CD4-positive, alpha-beta T cell treated with Interleukin-4 for 1 hour (primary cell): ENCODE measurements at regions not wholly inside any gene's neighbourhood (a gene's known extent, or its start where the extent isn't known, plus 50 kb on each side); places are given as distances from the start of the nearest gene placed in this dataset.

ENCODE experiments used
- DNase-seq, 2 donors: peaks; one replicate each; pipeline ENCODE4 v3.0.0-alpha.2; 2020 to 2022

DNA sequence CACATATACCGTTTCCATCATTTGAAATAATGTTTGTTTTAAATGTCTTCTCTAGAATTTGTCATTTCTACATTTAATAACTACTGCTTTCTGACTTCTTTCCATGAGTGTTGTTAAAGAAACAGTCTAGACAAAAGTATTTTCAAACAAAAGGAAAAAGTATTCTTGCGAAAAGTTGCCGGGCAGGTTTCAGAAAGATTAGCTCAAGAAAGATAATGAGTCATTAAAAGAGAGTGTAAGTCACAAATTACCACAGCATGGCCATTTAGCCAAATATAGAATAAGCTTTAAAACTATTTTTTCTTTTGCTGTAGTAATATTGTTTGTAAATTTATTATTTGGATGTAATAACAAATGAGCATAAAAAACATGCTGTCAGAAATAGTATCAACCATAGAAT is 493.0 kb downstream of the TLL1 start:
- DNase-seq: no peak

DNA sequence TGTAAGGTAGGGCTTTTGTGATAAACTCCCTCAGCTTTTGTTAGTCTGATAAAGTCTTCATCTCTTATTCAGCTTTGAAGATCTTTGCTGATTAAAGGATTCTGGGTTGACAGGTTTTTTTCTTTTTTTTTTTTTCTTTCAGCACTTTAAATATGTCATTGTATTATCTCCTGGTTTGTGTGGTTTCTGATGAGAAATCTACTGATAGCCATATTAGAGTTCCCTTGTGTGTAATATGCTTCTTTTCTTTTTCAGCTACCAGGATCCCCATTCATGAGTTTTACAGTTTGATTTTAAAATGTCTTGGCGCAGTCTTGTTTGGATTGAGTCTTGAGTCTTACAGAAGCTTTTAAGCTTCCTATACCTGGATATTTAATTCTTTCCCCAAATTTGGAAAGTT is 504.5 kb downstream of the TLL1 start:
- DNase-seq: no peak

DNA sequence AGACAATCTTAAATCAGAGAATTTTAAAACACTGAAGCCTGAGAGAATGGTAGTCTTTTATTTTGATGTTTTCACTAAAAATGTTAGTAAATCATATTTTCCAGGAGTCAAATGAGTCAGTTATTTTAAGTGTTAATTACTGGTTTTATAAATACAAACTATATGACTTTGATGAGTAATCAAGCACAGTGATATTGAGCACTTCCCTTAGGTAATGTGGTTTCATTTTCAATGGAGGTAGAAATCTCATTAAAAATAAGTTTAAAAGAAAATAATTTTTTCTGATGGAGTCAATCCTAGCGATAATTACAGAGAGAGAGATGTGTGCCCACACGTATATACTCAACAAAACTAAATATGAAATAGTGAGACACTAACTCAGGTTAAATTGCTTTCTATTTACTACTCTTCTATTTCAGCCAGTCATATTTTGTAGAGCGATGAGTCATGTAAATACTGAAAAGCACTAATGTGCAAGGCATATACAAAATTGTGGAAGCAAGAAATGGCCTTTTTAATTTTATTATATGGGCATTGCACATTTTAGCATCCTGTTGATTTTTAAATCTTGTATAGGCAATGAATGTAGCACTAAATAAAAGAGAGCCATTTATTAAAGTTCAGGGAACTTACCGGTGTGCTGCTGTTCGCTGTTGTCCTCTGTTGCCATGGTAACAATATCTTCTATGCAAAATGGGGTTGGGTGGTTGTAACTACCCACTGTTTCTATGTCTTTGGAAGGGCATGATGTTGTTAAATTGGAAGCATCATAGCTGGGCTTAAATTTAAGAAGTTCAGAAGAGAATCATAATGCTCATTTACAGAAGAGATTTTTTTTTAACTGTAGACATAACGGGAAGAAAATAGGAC is 513.7 kb downstream of the TLL1 start:
- no peak for DNase-seq

DNA sequence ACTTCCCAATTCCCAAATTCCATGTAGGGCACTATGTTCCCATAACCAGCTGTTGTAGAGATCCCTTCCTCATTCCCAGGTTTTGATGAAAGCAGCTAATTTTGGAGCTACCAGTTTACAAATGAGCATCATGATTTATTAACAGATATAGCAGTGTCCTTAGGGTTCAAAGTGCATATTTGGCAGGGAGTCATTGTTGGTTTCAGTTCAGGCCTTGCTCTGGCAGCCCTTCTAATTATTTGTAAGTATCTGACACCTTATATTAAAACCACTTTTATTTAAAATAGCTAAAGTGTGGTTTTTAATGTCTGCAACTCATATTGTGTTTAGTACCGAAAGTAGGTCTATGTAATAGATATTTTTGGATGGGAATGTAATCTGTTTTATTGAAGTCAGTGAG is 518.5 kb downstream of the TLL1 start:
- DNase-seq: no peak

DNA sequence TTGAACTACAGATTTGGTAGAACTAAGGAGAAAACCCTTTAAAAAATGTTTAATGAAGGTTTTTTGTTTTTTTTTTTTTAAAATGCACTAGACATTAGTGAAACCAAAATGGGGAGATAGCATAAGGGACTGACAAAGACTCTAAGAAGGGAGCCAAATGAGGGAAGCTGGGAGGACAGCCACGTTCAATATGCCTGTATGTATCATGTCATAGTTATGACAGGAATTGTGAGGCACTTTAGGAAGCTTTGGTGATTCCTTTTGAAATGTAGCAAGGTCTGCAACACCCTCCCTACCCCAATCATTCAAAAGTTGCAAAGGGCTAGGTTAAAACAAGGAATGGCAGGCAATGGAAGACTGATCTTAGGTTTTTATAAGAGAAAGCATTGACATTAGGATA is 526.0 kb downstream of the TLL1 start:
- DNase-seq: no peak

DNA sequence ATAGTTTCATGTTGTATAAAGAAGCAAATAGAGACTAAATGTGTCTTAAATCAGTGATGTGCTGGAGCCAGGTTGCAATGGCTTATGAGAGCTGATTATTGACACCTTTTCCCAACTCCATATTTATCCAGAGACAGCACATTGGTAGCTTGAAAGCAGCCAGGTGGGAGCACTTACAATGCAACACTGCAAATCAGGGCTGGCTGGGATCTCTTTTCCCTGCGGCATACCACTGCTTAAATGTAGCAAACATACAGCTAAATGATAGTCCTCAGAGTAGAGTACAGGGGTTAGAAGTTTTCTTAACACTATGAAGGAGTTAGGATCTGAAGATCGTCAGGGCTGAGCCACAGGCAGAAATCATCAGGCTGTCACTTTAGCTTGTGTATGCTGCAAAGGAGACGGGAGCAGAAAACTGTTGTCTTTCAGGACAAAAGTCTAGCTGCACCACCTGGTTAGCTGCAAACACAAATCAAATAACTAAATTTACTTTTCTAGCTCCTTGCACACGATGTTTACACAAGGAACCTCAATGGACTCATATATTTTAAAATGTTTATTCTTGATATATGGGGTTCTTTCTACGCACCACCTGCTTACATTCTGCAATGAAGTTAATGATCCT is 527.3 kb downstream of the TLL1 start:
- DNase-seq: no peak

DNA sequence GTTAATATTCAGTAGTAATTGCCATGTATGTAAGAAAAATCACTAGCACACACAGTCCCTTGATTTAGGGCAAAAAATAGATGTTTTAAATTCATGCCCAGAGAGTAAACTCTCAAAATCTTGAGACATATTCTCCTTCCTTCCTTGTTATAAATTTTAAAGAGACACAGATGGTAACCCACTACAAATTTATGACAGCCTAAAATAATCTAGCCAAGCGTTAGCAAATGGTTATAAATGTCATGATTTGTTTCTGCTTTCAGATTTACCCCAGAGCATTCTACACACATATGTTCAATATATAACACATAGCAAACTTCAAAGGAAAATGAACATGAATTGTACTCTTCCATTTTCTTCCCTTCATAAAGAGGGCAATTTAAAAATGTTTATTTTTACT is 540.3 kb downstream of the TLL1 start:
- DNase-seq: no peak

DNA sequence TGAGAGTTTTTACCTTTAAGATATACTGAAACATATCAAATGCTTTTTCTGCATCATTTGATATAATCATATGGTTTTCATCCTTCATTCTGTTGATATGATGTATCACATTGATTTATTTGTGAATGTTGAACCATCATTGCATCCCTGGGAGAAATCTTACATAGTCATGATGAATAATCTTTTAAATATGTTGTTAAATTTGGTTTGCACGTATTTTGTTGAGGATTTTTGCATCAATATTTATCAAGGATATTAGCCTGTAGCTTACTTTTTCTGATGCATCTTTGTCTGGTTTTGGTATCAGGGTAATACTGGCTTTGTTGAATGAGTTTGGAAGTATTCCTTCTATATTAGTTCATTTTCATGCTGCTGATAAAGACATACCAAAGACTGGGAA is 541.4 kb downstream of the TLL1 start:
- DNase-seq: no peak

DNA sequence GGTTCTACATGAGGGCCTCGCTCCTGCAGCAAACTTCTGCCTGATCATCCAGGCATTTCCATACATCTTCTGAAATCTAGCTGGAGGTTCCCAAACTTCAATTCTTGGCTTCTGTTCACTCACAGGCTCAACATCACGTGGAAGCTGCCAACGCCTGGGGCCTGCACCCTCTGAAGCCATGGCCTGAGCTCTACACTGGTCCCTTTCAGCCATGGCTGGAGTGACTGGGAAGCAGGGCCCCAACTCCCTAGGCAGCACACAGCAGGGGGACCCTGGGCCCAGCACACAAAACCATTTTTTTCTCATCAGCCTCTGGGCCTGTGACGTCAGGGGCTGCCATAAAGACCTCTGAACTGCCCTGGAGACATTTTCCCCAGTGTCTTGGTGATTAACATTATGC is 542.7 kb downstream of the TLL1 start:
- DNase-seq: no peak

DNA sequence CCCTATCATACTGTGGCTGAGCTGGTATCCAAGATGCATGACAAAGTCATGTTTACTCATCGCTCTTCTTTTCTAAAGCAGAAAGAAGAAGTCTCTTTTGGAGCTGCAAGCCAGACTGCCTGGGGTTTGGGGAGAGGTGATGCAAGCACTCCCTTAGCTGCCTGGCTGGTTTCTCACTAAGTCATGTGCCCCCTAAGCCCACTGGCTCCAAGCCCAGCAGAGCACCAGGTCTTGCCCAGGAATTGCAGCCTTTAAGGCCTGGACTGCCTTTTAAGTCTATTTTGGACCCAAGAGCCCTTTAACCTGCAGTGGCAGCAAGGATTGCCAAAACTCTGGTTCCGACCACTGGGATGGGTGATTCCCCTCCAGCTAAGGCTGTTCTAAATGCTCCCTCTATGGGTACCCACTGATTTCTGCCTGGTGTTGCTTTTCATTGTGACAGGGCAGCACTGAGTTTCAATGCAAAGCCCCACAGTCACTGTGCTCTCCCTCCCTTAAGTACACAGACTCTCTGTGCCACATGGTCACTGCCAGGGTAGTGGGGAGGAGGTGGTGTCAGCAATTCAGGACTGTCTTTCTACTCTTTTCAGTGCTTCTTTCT is 548.6 kb downstream of the TLL1 start:
- DNase-seq: no peak

DNA sequence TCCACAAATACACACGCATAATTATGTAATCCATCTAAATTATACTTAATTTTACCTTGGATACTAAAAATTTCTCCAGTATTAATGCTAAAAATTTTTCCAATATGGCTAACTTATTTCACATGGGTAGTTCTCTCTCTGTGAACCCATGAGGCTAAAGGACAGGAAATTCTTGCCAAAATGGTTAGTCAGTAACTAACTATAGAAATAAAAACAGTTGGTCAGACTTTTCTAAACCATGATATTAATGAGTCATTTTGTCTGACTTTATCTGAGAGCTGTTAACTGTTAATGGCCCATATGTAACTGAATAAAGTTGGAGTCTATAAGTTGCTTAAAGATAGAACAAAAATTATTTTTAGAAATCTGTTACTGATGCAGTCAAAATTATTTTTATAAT is 549.4 kb downstream of the TLL1 start:
- DNase-seq: no peak

DNA sequence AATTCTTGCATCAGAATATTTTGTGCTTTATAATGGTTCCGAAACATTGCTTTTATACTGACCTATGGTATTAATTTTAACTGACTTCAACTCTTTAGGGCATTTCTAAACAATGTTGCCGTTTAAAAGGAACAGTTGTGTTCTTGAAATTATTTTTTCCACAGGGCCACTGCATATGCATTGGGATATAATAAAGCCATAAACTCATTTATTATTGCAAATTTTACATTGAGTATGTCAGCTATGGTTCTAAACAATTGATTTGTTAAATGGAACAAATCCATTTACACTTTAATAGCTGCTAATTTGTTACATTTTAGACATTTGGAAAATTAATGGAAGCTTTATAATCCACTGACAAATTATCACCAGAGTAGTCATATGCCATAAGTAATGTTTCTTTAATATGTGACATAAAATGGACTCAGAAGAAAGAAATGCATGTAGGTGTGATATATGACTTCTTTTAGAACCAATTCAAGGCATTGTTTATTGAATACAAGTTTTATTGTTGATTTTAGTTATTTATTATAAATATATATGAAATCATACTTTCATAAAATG is 553.3 kb downstream of the TLL1 start:
- DNase-seq: no peak

DNA sequence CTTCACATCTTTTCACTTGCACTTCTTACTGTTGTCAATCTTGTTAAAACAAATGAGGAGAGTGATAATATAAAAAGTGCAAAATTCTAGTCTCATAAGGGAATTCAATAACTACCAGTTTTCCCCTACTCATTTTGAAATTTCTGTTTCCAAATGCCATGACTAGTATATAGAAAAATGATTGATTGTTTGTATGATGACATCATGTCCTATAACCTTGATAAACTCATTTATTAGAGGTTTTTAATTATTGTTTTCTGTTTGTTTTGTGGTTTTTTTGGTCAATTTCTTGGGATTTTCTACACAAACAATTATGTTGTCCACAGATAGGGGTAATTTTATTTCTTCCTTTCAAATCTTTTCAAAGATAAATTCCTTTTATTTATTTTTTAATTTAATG is 559.1 kb downstream of the TLL1 start:
- DNase-seq: no peak

DNA sequence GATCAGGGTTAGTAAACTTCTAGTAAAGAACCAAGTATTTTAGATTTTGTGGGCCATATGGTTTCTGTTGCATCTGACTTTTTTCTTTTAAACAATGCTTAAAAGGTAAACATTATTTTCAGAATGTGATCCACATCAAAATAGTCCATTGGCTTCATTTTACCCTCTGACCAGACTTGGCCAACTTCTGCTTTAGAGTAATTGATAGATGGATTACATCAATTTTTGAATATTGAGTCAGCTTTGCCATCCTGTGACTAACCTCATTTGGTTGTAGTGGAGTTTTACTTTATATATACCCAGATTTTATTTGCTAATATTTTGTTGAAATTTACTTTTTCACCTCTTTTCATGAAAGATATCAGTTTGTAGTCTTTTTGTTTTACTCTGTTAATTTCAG is 559.8 kb downstream of the TLL1 start:
- DNase-seq: no peak

DNA sequence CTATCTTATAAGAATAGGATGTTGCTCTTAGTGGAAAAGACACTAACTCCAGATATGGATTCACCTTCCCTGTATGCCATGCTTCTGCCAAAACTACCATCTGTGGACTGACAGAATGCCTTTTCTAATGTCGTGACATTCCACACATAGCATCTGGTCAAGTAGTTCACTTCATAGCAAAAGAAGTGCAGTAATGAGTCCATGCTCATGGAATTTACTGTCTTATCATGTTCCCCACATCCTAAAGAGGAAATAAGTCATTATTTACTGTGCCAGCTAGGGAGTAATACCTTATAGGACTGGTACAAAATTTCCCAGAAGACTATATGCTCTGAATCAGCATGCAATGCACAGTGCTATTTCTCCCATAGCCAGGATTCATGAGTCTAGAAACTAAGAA is 562.4 kb downstream of the TLL1 start:
- no peak for DNase-seq

DNA sequence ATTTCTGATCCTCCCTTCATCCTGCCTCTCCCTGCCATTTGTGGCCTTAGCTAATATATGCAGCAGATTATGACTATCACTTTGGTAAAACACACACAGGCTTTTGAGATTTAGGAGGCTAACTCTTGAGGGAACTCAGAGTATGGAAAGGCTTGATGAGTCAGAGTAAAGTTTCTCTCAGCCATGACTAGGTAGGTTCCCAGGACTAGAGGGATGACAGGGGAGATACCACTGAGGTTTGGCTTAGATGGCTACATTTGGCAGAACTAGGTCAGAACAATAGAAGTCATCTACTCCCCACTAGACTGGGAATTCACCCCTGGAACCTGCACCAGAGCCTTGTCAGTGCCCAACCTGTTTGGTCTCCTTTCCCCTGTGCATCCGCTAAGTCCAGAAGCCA is 585.7 kb downstream of the TLL1 start:
- no peak for DNase-seq

DNA sequence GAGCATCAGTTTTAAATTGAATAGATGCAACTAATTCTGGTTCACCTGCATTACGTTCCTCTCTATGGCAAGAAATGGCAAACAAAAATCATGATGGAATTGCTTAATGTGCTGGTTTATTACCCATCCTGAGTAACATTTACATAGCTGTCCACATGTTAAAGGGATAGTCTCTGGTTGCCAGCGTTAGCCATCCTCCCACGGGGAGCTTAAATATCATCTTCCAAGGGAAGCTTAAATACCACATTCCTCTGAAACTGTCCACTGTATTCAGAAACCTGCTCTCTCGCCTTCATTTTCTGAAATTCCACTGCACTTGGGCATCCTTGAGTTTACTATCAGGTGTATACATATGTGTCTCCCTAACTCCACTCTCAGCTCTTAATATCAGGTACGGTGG is 586.6 kb downstream of the TLL1 start:
- no peak for DNase-seq

DNA sequence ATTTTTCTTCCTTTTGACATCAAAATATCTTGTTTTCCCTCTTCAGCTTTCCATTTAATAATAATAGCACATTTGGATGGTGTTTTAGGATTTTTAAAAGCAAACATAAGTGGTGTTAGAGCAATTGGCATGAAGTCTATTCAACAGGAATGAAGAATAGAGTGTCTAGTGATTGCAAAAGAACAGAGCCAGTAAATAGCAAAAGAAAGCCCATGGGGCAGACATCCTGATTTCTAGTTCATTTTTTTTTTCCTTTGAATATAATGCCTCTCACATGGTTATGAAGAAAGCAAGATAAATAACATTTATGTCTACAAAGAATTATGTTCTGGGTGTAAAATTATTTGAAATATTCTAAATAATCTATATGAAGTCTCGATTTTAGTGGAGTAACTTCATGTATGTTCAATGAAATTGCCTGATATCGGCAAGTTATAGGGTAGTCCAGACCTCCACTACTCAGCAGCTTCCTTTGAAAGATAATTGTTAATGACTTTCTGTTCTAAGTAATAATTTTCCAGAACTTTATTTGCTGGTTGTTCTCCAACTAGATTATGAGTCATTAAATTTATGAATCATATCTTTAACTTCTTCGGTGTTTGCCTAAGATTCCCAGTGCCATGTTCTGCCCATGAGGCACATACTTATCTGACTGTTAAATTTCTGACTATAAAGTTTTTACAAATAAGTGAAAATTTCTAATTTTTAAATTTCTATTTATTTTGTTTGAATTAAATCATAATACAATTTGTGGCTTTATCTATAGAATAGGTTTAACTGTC is 587.9 kb downstream of the TLL1 start:
- DNase-seq: no peak

DNA sequence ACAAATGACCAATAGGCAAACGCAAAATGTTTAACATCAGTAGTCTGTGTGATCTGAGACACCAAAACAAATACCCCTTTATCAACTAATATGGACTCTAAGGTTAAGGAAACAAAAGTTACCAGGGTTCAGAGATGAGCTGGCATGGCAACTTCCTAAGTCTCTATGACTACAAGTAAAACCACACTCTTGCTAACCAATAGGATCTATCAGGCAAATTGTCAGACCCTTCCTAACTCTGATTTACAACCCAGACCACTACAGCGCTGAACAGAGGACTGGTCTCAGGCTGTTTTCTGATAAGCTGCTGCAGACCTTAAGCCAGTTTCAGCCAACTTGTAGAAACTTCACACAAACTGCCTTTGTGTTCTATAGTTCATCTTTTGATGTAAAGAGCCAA is 608.0 kb downstream of the TLL1 start:
- DNase-seq: no peak

DNA sequence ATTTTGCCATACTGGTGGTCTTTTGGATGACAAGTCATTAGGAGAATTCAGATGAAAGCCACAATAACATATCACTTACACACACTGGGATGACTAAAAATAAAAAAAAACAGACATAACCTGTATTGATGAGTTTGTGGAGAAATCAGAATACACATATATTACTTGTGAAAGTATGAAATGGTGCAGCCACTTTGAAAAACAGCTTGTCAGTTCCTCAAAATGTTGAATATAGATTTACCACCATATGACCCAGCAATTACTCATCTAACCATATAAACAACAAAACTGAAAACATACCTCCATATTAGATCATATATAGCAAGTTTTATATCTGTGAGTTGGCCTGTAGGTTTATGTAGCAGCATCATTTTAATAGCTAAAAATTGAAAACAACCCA is 608.7 kb downstream of the TLL1 start:
- no peak for DNase-seq

DNA sequence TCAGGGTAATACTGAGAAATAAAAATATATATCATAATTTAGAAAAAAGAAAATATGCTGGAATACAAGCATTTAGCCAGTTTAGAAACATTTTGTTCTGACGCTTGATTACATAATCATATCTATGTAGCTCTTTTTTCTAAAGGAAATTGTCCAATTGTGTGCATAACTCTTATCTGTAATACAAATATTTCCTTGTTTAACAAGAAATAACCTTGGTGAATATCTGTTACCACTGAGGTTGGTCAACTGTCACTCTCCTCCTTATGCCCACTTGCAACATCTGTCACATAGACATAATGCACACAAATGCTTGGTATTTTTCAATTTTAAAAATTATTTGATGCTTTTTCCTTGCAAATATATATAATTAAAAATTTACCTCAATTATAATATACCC is 609.7 kb downstream of the TLL1 start:
- DNase-seq: no peak

DNA sequence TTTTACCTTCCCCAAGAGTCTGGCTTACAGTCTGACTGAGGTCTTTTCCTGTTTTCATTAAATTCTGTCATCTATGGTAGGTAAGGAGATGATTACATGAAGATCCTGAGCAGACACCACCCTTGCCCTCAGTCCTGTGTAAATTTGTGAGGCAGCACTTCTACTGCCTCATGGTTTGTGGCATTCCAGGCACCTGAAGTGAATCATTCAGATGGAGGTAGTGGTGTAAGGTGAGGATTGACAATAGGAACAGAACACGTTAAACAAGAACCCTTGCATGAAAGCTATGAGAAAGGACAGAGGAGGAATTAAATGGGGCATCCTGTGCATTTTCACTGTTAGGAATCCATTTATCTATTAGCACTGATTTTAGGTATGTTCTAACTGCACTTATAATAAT is 618.6 kb downstream of the TLL1 start:
- DNase-seq: no peak

DNA sequence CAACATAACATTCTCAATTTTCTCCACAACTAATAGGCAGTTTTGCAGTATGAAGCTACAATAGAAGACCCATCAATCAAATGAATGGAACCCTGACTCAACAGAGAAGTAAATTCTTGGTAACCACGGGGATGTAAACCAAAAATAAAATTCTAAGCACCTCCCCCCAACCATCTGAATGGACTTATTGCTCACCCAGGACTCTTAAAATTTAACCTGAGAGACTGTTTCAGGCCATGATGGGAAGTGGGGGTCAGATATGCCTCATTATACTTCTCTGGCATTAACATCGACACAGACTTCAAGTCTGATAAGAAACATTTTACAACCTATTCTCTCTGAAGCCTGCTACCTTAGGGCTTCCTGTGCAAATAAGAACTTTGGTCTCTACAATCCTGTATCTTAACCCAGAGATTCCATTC is 620.9 kb downstream of the TLL1 start:
- no peak for DNase-seq
